RPMI8226 (cell line): ENCODE measurements at regions not wholly inside any gene's neighbourhood (a gene's known extent, or its start where the extent isn't known, plus 50 kb on each side); places are given as distances from the start of the nearest gene placed in this dataset.

Experiments
- DNase-seq: peaks from one replicate; pipeline ENCODE4 v3.0.0-alpha.2; 2015

GRCh38 chr5:155728857-155729683 is 597.9 kb upstream of the SGCD start:
- no peak for DNase-seq

- DNase-seq: no peak
These were observed 597.3 kb upstream of the SGCD start for GRCh38 chr5:155729684-155730059.

DNA sequence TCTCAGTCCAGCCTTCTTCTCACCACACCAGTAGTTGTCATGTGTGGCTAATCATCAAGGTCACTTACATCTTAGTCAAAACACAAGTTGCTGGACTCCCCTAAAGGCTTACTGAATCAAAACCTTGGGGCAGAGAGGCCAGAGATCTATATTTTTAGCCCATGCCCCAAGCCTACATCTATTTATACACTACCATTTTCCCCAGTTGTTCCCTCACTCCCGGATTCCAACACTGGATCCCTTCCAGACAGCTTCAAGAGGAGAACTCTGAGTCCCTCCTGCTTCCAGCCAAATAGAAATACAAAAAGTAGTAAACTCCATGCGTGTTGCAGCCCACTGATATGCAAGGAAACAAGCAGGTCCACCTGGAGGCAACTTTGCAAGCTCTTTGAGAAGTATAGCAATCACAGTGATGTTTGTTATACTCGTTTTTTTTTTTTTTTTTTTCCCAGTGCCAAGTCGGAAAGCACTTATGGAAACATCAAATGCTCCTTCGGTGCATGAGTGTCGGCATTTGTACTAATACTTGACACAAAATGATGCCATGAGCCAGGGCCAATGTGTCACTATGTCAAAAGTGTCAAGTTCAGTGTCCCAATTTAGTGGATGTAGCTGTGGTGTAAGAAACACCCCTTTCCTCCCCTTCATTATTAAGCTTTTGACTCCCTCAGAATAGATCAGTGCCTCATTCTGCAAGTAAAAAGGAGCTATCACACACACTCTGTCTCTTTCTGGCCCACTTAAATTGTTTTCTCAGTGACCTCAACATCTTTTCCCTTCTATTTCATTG is 594.2 kb upstream of the SGCD start:
- no peak for DNase-seq

DNA sequence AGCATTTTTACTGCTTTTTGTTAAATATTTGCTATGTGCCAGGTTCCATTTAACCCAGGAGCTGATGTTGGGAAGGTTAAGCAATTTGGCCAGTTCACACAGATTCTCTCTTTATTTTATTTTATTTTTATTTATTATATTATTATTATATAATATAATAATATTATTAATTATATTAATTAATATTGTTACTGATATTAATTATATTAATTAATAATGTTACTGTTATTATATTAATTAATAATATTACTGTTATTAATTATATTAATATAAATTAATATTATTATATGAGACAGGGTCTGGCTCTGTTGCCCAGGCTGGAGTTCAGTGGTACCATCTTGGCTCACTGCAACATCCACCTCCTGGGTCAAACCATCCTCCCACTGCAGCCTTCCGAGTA is 593.0 kb upstream of the SGCD start:
- DNase-seq: no peak

DNA sequence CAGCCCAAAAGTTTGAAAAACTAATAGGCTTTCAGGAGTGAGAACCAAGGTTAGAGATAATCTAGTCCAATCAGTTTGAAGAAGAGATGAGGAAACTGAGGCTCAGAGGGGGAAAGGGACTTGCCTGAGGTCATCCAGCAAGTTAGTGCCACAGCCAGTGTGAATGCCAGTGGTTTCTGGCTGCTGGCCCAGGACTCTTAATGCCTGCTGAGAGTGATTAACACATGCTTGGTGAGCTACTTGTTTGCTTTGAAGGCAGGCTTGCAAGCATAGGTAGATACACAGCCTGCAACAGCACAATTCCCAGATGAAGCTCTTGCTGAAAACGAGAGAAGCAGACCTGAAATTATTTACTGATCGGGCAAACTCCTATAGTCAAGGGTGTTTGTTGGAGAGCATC is 591.6 kb upstream of the SGCD start:
- DNase-seq: no peak

GRCh38 chr5:155738616-155739015 is 588.3 kb upstream of the SGCD start:
- DNase-seq: no peak

DNA sequence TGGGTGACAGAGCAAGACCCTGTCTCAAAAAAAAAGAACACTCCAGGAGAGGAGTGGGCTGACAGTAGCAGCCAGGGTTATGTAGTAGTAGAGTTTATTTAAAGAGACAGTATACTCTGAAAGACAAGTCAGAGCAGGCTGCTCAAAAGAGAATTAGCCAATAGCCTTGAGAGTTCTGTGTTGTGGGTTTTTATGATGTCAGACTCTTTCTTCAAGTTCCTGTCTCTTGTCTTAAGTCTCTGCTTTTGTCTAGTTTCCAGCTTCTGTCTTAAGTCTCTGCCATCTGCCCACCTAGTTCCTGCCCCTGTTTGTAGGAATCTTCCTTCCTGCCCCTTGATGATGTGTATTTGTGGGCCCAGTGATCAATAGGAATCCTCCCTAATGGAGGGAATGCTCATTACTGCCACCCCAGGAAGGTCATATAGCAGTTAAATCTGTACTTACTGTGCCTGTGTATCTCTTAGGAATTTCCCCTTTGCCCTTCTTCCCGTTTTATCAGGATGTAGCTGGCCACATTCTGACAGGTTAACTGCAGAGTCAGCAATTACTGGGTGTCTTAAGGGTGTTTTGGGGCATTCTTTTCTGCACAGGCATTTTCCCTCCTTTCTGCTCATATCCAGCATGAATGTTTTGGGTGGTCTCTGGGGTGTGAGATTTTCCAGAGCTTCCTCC is 580.5 kb upstream of the SGCD start:
- no peak for DNase-seq

GRCh38 chr5:155750101-155750500 is 576.9 kb upstream of the SGCD start:
- DNase-seq: no peak

DNA sequence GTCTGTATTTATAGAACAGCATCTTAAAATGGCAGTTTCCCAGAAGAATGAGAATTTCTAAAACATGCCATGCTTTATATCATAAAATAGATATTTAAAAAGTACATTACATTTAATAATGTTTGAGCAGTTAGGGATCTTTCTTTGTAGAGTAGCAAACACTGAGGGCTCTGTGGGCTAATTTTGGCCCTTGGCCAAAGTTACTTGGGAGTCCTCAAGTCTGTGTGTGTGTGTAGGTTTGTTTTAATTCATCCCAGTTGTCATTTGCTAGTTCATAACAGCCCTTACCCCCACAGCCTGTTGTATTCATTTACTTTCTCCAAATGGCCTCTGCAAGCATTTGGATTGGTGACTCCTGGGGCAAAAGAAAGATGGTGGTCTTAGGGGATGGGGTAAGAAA is 576.4 kb upstream of the SGCD start:
- DNase-seq: no peak

DNA sequence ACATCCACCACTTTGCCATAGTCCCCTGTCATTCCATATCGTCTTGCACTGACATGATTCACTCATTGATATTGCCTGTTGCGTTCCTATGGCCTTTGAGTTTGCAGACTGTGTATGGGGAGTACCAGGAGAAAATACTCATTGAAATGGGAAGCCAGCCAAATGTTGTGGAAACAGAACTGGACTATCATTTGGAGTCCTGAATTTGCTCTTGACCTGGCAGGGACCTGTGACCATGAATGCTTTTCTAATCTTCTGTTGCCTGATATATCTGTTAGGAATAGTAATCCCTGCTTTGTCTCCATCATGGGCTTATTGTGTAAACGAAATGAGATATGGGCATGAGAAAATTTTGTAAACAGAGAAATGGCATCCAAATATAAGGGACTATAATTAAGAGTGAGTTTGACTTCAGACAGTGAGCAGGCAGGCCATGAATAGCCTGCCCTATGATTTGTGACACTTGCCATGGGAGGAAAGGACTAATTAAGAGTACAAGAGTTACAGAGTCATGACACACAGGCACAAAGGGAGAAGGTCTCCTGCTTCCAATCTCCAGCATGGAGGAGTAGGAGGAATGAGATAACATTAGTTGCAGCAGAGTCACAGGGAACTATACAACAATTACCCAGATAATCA is 572.9 kb upstream of the SGCD start:
- no peak for DNase-seq

GRCh38 chr5:155759252-155759651 is 567.7 kb upstream of the SGCD start:
- DNase-seq: no peak

DNA sequence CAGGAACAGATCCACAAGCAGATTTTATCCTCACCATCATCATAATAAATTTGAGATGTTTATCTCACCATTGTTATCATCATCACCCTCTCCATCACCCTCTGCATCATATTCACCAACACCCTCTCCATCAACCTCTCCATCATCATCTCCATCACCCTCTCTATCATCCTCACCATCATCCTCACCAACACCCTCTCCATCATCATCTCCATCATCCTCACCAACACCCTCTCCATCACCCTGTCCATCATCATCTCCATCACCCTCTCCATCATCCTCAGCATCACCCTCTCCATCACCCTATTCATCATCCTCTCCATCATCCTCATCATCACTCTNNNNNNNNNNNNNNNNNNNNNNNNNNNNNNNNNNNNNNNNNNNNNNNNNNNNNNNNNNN is 567.0 kb upstream of the SGCD start:
- DNase-seq: no peak

DNA sequence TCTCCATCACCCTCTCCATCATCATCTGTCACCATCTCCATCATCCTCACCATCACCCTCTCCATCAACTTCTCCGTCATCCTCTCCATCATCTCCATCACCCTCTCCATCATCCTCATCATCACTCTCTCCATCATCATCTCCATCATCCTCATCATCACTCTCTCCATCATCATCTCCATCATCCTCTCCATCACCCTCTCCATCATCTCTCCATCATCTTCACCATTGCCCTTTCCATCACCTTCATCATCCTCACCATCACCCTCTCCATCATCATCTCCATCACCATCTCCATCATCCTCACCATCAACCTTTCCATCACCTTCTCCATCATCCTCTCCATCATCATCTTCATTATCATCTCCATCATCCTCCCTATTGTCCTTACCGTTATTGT is 565.5 kb upstream of the SGCD start:
- DNase-seq: no peak

GRCh38 chr5:155765715-155766114 is 561.2 kb upstream of the SGCD start:
- no peak for DNase-seq

DNA sequence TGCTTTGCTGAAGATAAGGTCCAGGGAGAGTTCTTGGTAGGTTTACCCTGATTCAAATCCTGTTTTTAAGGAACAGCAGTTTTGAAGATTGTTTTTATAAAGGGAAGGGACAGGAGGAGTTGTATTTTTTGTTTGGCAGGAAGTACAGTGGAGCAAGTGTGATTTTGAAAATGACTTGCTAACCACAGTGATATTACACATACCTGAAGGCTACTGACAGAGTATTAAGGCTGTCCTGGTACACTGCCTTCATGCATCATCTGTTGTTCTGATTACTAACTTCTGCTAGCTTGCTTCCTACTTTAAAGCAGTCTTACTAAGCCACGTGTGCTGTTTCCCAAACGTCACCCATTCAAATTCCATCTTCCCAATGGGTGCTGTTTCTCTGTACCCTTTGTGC is 559.5 kb upstream of the SGCD start:
- DNase-seq: no peak

DNA sequence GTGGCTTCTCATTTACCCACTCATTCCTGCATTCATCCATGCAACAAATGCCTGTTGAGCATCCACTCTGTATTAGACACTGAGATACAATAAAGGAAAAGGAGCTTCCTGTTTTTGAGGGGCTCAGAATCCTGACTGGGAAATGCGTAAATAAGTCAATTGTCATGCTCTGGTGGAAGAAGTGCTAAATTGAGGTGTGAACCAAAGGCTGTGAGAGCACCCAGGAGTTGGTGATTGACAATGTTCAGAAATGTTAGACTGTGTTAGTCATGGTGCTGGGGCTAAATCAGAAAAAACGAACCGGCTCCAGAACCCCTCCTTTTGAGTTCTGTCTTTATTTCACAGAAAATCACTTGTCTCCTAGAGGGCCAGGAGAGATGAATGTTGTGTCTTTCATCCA is 558.6 kb upstream of the SGCD start:
- no peak for DNase-seq

DNA sequence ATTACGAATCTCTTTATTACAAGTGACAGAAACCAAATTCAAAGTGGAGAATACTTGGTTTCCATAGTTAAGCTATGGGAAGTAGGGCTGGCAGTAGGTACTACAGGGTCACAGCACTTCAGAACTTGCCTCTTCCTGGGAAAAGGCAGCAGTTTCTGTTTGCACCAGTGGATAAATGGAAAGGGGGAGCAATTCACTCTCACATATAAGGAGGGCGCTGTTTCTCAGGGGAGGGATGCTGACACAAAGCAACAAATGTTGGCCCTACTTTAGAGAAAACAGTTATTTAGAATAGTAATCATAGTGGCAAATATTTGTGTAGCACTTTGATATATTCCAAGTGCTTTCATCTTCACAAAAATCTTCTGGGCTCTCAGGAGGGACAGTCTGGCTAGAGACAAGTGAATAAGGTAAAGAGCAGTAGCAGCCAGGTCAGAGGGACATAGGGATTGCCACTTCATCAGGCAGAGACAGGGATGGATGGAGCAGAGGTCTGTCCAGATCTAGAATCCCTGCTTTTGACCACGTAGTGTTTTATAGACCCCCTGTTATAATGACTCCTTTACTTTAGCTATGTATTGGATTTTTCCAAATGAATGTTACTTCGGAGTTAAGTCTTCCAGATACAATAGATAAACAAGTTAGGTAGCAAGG is 554.8 kb upstream of the SGCD start:
- DNase-seq: no peak

DNA sequence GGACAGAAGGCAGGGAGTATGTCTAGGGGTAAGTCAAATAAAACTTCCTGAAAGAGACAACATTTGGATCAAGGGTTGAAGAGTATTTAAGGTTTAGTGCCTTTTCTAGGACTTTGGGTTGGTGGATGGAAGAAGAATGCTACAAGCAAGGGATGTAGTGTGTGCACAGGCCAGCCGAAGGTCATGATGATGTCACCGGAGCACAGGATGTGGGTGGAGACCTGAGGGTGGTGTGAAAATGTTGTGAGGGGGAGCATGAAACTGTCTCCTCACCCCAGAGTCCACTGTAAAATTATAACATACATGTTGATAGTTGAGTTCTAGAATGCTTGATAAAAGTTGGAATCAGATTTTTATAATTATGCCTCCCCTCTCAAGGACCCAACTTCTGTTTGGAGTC is 553.3 kb upstream of the SGCD start:
- DNase-seq: no peak

DNA sequence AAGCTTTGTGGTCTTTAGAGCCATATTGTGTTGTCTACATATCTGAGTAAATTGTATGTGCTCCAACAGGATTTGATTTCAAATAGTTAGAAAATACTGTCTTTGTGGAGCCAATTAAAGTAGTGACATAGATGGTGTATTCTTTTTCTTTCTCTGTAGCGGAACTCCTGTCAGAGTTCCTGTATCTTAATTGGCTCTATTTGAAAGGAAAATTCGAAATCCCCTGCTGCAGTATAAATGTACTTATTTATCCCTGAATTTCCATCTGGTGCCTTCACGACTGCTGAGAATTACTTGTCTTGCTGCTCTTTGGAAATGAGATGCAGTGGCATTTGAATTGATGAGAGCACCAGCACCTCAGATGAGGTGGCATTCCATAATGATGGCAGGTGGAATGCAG is 546.7 kb upstream of the SGCD start:
- DNase-seq: no peak

DNA sequence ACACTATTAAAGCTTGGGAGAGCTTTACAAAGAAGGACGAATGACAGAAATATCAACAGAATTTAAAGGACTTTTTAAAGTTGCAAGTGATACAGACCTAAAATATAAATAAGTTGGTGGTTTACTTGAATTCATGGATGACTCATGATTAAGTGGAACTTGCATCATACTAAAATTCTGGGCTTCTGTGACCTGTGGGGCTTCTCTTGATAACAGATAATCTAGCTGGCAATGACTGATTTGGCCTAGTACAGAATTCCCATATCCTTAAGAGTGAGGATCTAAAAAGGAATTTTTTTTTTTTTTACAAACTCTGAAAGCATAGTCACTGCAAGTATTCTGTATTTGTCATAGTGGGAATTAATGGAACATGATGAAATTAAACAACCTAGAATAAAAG is 543.7 kb upstream of the SGCD start:
- no peak for DNase-seq

DNA sequence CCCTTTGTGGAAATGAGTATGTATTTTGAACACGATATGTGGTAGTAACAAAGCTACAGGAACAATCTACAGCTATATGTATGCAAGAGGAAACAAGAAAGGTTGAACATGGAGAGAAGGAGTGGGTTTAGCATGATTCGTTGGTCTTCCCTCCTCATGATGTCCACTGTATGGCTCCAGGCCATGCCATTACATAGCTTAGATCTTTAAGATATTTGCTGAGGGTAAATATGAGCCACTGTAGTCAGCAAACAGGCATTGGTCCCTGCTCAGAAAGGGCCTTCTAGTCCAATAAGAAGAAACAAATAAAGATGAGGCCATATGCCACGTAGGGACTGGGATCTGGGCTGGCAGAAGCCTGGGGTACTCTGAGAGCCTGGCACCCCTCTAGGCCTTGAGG is 543.2 kb upstream of the SGCD start:
- DNase-seq: no peak

DNA sequence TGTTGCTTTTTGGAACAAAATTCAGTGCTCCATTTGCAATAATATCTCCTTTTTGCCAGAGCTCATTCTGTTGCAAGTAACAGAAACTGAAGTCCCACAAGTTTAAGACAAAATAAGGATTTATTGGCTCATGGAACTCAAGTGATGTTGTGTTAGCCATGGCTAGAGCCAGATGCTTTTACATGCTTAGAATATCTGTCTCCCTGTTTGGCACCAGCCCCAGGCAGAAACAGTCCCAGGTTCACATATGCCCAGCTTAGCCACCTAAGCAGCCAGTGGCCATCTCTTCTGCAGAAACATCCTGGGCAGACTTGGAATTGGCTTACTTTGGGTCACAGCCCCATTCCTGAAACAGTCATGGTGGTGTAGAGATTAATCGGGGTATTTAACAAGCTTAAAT is 540.9 kb upstream of the SGCD start:
- no peak for DNase-seq

- DNase-seq: no peak
These were observed 534.1 kb upstream of the SGCD start for GRCh38 chr5:155792873-155793272.
